ENCODE measurements at regions not wholly inside any gene's neighbourhood (a gene's known extent, or its start where the extent isn't known, plus 50 kb on each side); places are given as distances from the start of the nearest gene placed in this dataset.

DNA sequence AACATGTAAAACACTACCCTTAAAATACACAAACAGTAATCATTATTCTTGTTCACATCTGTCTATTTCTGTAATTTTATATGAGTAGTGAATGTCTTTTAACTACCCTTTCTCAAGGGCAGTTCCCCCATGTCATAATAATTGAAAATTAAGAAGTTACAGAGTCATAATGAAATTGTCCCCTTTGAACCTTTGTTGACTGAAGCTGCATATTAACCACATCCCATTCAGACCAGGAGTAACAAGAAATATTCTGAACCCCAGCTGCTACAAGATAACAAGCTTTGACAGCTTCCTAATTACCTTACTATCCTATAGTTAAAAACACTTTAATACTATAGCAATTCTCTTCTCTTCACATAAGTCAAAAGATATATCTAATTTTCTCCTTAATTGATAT, 635.9 kb upstream of the SUCLG2 start:
- no peak for DNase-seq

DNA sequence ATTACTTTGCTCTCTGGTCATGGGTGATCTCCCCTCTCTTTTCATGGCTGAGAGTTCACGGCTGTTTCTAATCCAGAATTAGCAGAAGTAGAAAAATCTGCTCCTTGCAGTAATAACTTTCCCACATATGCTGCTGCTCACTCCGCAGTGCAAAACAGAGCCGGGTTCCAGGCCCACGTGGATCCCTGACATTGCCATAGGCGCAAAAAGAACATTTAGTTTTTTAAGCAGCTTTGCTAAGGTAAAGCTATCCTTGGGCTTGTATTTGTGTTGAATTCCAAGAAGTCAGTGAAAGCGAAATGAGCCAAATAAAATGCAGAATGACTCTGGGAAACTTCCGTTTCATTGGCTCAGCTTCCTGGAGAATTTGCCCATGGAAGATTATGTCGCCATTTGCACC, 633.7 kb upstream of the SUCLG2 start:
- no peak for DNase-seq

DNA sequence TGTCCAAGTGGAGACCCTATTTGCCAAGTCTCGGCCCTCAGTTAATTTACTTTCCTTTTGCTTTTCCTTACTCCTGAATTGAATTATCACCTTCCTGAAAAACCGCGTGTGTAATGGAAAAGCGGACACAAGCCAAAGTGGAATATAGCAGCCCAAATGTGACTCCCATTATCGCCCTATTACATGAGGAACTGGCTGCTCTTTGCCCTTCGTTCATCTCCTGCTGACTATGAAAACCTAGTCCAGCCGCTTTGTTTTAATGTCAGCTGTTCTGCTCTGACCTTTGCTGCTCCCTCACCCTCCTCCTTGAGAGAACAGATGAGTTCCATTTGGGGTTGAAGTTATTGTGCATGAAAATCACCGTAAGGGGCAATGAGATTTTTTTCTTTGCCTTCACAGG, 632.7 kb upstream of the SUCLG2 start:
- no peak for DNase-seq

DNA sequence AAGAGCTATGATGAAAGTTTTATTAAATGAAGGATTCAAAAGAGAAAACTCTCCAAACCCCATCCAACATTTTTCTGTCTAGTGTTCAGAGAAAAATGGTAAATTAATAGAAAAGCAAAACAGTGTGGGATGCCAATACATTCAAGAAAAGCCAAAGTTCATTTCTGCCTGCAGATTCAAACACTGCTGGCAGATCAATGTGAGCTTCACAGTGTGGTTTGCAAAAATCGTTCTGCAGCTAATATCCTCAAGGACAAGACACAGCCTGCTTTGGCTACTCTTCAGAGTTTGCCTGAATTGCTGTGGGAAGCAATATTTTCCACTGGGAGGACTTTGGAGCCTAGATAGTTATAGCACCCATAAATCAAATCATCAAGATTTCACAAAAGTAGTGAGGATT, 619.9 kb upstream of the SUCLG2 start:
- DNase-seq: no peak

DNA sequence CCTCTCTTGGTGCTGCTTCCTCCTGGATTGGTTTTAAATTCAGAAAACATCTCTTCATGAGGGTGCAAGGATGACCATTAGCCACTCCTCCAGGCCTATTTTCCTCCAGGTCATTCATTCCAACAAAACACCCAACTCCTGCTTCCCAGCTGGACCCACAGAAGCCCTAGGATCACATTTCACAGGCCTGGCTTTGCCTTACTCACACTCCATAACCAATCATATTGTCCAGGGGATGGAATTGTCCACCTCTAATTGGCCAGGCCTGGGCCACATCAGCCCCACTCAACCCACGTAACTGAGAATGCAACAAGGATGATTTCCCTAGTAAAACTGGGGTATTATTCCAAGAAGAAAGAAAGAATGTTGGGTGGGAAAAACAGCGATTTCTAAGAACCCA, 616.7 kb upstream of the SUCLG2 start:
- DNase-seq: no peak

DNA sequence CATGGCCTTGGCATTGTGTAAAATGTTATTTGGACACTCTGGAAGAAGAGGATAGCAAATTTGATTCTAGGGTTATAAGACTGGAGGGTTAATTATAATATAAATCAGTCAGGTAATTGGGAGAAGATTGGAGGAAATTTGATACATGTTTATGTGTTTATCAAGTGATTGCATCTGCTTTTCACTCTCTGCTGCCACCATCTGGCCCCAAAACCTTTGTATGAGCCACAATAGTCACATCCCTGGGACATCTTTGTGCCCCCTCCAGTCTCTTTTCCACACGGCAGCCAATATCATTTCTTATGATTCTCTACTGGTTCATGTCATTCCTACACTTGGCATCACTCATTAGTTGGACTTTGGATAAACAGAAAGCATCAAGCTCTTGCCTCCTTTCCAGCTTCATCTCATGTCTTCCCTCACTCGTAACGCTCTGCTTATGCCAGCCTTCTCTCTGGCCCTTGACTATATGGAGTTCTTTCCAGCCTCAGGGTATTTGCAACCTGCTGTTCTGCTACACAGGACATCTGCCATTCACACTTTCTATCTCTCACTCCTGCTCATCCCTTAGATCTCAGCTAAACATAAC, 602.3 kb upstream of the SUCLG2 start:
- peak in 1 of 2 experiments; percentile 58 for DNase-seq

DNA sequence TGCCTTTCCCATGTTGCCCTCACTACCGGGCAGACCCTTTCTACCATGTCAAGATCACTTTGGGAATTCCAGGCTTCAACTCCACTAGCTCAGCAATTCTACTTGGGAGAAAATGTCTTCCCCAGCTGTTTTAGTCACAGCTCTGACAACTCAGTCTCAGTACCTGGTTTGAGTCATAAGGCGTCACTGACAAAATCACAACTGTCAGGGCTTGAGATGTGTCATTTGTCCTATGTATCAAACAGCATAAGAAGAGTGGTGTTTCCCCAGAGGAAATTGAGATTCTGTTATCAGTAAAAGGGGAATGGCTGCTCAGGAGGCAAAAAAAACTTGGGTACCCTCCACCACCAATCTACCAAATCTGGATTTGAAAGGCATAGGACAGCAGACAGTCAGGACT, 594.9 kb upstream of the SUCLG2 start:
- DNase-seq: no peak

DNA sequence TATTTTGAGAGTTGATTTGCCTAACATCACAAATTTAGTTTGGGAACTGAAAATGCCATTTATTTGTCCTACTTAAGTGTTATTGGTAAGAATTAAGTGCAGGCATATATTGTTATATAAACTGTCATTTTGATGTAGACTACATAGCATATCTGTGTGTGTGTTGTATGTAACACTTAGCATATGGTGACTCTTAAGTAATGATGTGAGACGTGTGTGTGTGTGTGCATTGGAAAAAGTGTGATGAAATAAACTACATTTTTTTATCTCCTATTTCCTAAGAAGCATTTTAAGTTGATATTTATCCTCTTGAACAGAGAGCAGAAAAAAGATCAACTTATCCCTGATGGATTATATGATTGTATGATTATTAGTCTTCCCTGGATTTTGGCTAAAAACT, 588.2 kb upstream of the SUCLG2 start:
- no peak for DNase-seq

DNA sequence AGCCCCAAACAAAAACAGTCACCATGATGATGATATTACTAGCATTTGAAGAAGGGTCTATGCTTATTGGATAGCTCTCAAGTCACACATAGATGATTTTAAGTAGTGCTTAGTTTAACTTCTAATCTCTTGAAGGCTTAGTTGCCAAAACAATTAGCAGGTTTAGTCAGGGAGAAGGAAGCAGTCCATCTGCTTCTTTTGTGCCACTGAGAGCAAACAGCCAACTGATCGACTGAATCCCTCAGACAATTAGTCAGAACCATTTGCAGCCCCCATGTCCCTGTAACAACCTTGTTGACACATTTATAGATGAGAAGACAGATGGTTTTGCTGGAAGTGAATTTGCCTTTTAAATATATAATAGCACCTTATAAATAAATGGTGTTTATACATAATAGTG, 585.1 kb upstream of the SUCLG2 start:
- DNase-seq: peak; percentile 71 to 85

DNA sequence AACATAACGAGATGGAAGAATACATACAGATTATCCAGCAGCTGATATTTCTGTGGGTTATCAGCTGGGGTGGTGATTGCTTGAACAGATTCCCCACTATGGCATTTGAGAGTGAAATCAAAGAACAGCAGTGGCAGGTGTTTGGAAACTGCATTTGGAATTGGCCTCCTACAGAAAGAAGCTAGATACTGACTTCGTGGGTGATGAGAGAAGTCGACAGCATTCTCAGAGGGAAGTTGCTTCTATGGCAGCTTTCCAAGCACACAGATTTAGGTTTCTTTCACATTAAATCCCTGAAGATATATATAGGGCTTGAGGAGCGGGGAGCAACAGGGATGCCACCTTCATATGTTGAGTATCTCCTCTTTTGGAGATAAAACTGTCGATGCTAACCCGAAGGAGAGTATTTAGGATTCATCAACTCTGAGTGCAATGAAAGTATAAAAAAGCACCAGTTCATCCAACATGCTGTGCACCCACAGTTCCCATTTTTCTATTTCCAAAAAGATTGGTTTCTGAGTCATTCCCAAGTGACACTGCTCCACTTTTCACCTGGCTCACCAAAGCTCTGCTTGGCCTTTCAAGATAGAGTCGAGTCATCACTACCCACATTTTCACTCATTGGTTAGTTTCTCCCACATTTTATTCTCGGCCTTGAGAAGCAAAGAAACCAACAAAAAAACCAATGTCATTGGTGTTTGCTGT, 579.8 kb upstream of the SUCLG2 start:
- peak in 1 of 2 experiments; percentile 11 for DNase-seq

DNA sequence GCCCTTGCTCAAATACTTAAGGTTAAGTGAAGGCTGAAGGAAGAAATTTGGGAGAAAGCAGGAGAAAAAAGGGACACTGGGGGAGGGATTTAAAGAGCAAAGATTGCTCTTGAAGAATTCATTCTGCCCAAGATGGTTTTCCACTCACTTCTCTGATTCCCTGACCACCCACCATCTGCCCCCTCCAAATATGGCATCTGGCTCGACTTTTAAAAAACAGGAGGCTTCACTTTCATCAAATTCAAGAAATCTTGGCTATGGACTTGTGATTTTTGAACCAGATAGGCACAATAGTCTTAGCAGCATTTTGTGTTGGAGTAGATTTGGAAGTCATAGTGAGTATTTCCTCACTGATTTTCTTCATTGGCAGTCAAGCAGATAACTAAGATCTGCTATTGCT, 574.4 kb upstream of the SUCLG2 start:
- DNase-seq: peak; percentile 58 to 75

DNA sequence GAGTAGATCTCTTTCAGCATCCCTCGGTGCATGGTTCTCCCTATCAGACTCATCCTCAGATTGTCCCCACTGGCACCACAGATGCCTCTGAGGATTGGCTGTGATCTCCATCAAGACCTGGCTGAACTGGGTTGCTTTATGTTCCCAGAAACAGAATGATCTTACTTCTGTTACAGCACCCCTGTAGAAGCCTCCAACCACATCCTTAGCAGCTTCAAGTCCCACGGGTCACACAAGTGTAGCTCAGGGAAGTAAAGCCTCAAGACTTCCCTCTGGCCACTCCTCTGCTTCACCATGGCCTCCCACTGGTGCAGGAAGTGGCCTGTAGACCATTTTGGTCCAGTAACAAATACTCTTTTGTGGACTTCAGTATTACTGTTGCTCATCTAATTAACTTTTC, 566.4 kb upstream of the SUCLG2 start:
- no peak for DNase-seq

DNA sequence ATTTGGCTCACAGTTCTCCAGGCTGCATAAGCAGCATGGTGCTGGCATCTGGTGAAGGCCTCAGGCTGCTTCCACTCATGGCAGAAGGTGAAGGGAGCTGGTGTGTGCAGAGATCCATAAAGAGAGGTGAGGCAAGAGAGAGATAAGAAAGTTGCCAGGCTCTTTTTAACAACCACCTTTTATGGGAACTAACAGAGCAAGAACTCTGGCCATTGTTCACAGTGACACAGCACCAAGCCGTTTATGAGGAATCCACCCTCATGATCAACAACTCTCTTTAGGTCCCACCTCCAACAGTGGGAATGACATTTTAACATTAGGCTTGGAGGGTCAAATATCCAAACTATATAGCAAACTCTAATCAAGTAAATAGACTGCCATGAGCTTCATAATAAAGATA, 557.2 kb upstream of the SUCLG2 start:
- DNase-seq: no peak

DNA sequence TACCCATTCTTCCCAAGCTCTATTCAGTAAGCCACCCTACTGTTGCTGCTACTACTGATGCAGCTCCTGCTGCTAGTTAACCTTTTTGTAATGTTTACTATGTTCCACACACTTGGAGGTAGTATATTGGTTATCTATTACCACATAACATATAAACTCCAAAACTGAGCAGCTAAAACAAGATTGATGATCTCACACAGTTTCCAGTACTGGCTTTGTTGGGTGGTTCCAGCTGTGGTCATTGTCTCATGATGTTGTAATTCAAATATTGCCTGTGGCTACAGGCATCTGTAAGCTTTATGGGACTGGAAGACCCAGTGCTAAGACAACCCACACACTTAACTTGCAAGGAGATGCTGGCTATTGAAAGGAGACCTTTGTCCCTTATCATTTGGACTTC, 556.2 kb upstream of the SUCLG2 start:
- no peak for DNase-seq

DNA sequence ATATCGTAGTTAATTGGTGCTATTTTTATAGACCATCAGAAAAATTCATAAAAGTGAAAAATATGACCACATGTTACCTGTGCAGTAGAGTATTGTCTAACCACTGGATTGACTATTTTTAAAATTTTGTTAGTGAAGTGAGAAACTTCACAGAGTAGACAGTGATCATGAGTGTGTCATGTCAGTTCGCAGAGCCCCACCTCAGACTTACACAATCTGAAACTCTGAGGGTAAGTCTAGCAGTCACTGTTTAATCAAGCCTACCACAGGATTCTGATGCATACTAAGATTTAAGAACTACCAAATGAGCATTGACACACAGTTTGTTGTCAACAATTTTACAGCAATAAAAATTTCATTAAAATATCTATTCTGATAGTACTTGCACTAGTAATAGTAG, 552.9 kb upstream of the SUCLG2 start:
- no peak for DNase-seq

DNA sequence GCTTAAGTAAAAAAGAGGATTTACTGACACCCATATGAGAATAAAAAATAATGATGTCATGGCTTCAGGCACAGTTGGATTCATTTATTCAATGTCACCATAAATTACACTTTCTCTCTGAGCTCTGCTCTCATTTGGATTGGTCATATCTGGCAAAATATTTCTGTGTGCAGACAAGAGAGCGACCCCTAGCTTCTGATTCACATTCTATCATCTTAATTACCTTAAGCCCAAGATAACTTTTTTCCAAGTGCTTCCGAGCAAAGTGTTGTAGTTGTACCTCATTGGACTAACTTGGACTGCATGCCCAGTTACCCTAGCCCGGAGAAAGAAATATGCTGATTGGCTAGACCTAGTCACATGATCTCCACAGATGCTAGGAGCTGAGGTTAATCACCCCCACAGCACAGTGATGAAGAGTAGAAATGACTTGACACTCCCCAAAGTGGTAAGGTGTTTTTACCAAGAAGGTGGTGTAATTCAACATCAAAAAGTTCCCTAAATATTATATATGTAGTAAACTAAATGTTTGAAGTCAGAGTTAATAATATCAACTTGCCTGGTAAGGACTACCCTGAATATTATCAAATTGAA, 552.2 kb upstream of the SUCLG2 start:
- no peak for DNase-seq

DNA sequence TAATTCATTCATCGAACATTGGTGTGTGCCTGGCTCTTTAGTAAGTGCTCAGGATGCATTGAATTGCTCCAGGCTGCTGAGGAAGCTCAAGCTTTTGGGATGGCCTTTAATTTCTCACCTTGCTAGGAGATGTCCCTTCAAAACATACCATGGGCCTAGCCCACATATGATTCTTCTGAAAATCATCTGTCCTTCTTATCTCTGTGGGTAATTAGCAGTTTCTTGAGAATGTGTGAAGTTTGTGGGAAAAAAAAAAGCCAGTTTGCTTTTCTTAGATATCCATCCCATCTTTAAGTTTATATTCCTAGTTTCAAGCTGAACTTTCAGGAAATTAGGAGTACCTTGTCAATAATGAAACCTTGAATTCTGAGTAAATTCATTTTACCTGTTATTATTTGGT, 532.3 kb upstream of the SUCLG2 start:
- DNase-seq: no peak

DNA sequence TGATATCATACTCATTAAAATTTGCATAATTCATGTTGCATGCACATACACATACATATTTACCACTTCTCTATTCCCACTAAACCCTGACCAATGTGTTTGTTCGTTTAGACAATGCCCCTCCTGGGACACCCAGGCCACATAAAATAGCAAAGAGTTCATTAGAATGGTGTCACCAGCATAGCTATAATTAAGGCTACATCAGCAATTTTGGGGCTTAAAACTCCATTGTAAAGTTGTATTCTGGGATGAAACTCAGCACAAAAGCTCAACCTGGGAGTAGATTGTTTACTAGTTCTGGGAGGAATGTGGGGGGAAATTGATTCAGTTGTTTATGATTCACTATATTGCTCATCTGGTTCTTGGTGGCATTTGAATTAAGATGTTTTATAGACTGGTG, 522.2 kb upstream of the SUCLG2 start:
- DNase-seq: no peak

DNA sequence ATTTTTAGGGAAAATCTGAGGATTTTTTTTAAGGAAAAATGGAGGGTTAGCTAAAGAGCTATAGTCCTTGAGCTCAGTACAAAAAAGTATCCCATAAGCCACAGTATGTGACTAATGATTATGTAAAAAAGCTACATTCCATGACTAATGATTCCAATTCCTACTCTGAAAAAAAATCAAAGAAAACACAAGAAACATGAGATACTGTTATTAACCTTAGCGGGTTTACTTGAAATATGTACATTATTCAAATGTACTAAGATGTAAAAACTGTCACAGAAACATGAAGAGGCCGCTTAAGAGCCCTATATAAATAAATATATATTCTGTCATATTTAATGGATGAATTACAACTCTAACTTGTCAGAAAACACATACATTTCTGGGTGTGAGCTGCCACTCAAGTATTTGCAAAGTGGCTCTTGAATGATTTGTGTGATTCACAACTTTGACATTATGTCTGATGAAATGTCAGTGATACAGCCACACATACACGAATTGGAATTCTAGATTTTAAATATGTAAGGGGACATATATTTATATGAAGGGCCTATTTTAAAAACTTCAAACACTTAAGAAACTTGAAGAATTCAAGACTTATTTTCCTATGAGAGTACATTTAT, 518.7 kb upstream of the SUCLG2 start:
- no peak for DNase-seq

DNA sequence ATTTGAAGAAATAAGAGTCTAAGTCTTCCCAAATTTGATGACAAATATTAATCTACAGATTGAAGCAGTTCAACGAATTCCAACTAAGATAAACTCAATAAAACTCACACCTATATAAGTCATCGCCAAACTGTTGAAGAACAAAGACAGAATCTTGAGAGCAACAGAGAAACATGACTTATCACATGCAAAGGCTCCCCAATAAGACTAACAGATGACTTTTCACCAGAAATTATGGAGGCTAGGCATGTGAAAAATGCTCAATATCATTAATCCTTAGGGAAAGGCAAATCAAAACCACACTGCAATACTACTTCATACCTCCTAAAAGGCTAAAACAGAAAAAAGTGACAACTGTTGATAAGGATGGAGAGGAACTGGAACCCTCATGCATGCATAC, 517.6 kb upstream of the SUCLG2 start:
- no peak for DNase-seq

DNA sequence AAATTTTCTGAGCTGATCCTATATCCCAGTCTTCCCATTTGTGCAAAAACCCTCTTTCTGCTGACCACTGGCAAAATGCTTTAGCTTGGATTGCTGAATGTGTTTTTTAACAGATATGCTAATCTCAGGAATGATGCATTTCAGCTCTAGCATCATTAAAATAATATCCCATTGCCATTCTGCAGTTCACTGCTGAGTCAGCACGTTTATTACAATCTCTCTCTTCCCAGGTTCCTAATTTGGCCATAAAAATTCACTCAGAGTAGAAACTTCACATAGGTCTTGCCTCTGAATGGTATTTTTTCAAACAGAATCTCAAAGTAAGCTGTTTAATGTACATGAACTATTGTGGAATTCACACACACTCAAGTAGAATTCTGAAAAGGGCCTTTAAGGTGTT, 509.6 kb upstream of the SUCLG2 start:
- DNase-seq: no peak

DNA sequence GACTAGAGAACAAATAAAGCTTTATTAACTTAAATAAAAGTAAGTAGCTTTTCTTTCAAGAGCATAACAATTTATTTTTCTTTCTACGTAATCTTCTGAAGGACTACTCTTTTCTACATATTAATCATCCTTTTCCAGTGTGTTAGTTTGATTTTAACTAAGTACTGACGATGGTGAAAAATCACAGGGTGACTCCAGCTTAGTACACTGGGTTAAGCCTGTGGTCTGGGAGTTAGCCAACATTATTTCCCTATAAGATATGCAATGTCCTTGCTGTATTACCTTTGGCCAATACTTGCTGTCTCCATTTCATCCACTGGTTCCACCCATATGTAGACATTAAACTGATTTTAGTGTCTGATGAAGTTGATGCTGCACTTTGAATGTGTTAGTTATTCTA, 508.6 kb upstream of the SUCLG2 start:
- DNase-seq: no peak

DNA sequence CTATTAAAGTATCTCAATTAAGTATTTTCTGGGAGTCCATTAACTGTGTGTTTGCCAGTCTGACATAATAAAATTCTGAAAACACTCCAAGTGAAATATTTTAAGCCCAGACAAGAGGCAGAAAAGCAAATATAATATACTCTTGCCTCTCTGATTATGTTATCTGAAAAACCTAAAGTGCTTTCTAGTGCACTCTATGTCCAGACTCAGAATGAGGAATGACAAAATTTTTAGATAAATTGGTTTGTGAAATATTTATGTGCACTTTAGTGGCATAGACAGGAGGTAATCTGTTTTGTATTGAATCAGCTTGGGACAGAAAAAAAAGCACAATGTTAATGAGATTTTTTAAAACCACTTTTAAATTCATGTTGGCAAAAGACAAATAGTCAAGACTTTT, 508.2 kb upstream of the SUCLG2 start:
- DNase-seq: no peak

DNA sequence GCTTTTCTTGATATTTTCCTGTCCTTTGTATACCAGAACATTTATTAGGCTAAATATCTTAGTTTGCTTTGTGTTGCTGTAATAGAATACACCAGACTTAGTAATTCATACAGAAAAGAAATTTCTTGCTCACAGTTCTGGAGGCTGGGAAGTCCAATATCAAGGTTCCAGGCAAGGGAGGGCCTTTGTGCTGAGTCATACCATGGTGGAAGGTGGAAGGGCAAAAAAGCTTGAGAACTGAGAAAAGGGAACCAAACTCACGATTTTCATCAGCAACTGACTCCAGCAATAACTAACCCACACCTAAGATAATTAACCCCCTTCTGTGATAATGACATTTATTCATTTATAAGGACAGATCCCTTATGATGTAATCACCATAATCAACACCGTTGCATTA, 496.9 kb upstream of the SUCLG2 start:
- DNase-seq: no peak
